GM12874 (cell line): ENCODE measurements at regions not wholly inside any gene's neighbourhood (a gene's known extent, or its start where the extent isn't known, plus 50 kb on each side); places are given as distances from the start of the nearest gene placed in this dataset.

ENCODE experiments used
- TF ChIP-seq, protein P1 (sequence below): IDR thresholded peaks from 2 replicates; pipeline ENCODE4 v1.5.1; 2011; ENCODE audit warnings: low read depth, mild to moderate bottlenecking, control low read depth, low read length, moderate library complexity; ENCODE audit not compliant: insufficient read depth

GRCh38 chr7:119482671-119483070, 790.3 kb upstream of the KCND2 start:
- TF ChIP-seq, protein P1, sequence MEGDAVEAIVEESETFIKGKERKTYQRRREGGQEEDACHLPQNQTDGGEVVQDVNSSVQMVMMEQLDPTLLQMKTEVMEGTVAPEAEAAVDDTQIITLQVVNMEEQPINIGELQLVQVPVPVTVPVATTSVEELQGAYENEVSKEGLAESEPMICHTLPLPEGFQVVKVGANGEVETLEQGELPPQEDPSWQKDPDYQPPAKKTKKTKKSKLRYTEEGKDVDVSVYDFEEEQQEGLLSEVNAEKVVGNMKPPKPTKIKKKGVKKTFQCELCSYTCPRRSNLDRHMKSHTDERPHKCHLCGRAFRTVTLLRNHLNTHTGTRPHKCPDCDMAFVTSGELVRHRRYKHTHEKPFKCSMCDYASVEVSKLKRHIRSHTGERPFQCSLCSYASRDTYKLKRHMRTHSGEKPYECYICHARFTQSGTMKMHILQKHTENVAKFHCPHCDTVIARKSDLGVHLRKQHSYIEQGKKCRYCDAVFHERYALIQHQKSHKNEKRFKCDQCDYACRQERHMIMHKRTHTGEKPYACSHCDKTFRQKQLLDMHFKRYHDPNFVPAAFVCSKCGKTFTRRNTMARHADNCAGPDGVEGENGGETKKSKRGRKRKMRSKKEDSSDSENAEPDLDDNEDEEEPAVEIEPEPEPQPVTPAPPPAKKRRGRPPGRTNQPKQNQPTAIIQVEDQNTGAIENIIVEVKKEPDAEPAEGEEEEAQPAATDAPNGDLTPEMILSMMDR = no peak

- TF ChIP-seq, protein P1 = no peak
Measured at GRCh38 chr7:119483364-119483763, 789.6 kb upstream of the KCND2 start.

GRCh38 chr7:119514326-119514725, 758.6 kb upstream of the KCND2 start:
- TF ChIP-seq, protein P1 = no peak

GRCh38 chr7:119515214-119515613, 757.8 kb upstream of the KCND2 start:
- TF ChIP-seq, protein P1 = no peak

GRCh38 chr7:119515962-119516361, 757.0 kb upstream of the KCND2 start:
- TF ChIP-seq, protein P1 = no peak

DNA sequence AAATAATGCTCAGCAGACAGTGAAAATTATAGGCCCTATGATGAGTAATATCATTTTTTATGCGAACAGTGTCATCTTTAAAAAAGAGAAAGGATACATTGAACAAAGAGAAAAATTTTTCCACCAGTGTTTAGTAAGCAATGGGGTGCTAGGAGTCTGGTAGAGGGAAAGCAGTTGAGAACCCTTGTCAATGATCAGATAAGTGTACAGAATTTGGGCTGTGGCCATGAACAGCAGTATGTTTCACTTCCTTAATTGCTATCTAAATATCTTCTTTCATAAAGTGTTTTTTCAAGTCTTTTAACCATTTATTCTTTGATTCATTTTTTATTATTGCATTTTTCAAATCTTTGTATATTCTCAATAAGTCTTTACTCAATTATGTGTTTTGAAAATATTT, 750.7 kb upstream of the KCND2 start:
- TF ChIP-seq, protein P1 = no peak

DNA sequence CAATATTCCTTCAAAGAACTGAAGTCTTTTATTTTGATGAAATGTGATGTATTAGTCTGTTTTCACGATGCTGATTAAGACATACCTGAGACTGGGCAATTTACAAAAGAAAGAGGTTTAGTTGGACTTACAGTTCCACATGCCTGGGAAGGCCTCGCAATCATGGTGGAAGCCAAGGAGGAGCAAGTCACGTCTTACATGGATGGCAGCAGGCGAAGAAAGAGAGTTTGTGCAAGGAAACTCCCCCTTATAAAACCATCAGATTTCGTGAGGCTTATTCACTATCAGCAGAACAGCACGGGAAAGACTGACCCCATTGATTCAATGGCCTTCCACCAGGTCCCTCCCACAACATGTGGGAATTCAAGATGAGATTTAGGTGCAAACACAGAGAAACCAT, 750.3 kb upstream of the KCND2 start:
- TF ChIP-seq, protein P1 = no peak

DNA sequence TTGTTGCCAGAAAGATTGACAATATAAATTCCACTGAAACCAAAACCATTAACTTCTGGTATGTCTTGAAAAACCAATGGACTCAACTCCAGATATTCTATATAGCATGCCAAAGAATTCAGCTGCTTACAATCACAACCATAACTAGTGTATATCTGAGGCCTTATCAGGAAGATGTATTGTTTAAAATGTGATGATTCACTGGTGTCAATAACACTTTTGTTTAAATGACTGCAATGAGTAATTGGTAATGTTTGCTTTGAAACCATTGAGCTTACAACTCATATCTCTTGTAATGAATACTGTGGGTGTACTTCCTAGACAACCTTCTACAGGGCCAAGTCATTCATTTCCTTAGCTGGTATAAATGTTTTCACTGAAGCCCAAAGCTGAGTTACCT, 727.9 kb upstream of the KCND2 start:
- TF ChIP-seq, protein P1 = no peak
